GM12878 (cell line): ENCODE measurements at regions not wholly inside any gene's neighbourhood (a gene's known extent, or its start where the extent isn't known, plus 50 kb on each side); places are given as distances from the start of the nearest gene placed in this dataset.

Experiments used
- CEBPZ ChIP-seq: fragments of 150-350 bp; IDR thresholded peaks from 2 replicates; pipeline ENCODE4 v1.6.1; 2016; ENCODE audit warnings: low read depth, low read length
- CTCF ChIP-seq, 3 experiments: IDR thresholded peaks in 2 of 3; conservative IDR thresholded peaks in 1 of 3; 2 replicates each; pipeline ENCODE4 v1.5.1; 2011; ENCODE audit warnings: low read depth in 3 of 3, low read length in 3 of 3, mild to moderate bottlenecking in 3 of 3, control low read depth in 2 of 3, moderate library complexity in 2 of 3, inconsistent platforms in 1 of 3, mixed read lengths in 1 of 3; ENCODE audit not compliant: control insufficient read depth in 2 of 3, insufficient read depth in 1 of 3; ENCODE audit errors: extremely low read depth in 1 of 3
- ESRRA ChIP-seq: IDR thresholded peaks from 2 replicates; pipeline ENCODE4 v1.6.1; 2012; ENCODE audit warnings: mild to moderate bottlenecking, low read length, improper control_type of control experiment
- GATAD2B ChIP-seq: fragments of 450-650 bp; conservative IDR thresholded peaks from 2 replicates; pipeline ENCODE4 v1.6.1; 2017; ENCODE audit warnings: low read depth, mild to moderate bottlenecking, moderate library complexity
- HCFC1 ChIP-seq: fragments of 150-350 bp; IDR thresholded peaks from 2 replicates; pipeline ENCODE4 v1.6.1; 2014; ENCODE audit warnings: low read length
- MAX ChIP-seq: IDR thresholded peaks from 2 replicates; pipeline ENCODE4 v1.6.1; 2012; ENCODE audit warnings: low read depth, low read length, improper control_type of control experiment
- POLR2A ChIP-seq: IDR thresholded peaks from 2 replicates; pipeline ENCODE4 v1.6.1; 2011; ENCODE audit warnings: low read depth, mild to moderate bottlenecking, low read length
- RAD21 ChIP-seq: IDR thresholded peaks from 2 replicates; pipeline ENCODE4 v1.6.1; 2011; ENCODE audit warnings: mild to moderate bottlenecking, low read depth, low read length, moderate library complexity; ENCODE audit not compliant: insufficient read depth
- REST ChIP-seq: IDR thresholded peaks from 2 replicates; pipeline ENCODE4 v1.6.1; 2012; ENCODE audit warnings: mild to moderate bottlenecking, low read depth, low read length
- SMC3 ChIP-seq: IDR thresholded peaks from 2 replicates; pipeline ENCODE4 v1.6.1; 2011; ENCODE audit warnings: low read length, improper control_type of control experiment, borderline replicate concordance
- SP1 ChIP-seq: IDR thresholded peaks from one replicate; pipeline ENCODE4 v1.6.1; 2011; ENCODE audit warnings: low read depth, low read length
- SPI1 ChIP-seq: IDR thresholded peaks from 2 replicates; pipeline ENCODE4 v1.6.1; 2011; ENCODE audit warnings: low read depth, mild to moderate bottlenecking, low read length, moderate library complexity, borderline replicate concordance; ENCODE audit not compliant: insufficient read depth
- TCF12 ChIP-seq: IDR thresholded peaks from 2 replicates; pipeline ENCODE4 v1.6.1; 2011; ENCODE audit warnings: low read depth, mild to moderate bottlenecking, low read length
- ZBTB11 ChIP-seq: fragments of 450-650 bp; formaldehyde crosslinking; IDR thresholded peaks from 2 replicates; pipeline ENCODE4 v1.5.0; 2022; ENCODE audit warnings: mild to moderate bottlenecking, missing genetic modification characterization

GRCh38 chr1:17944646-17945045 is 163.0 kb upstream of the IGSF21 start:
- TF ChIP-seq POLR2A (no peak), SMC3 (no peak), CTCF (IDR thresholded peaks at IDR 0.05 in 2 of 3, conservative IDR thresholded peaks at IDR 0.05 in 1 of 3; ENCODE audit: control insufficient read depth in 2 of 3, extremely low read depth in 1 of 3, insufficient read depth in 1 of 3, low read depth in 3 of 3, low read length in 3 of 3) (no peak), ZBTB11 (CRISPR knock-in tag) (no peak), TCF12 (no peak), SPI1 (no peak), ESRRA (no peak), SP1 (no peak), CEBPZ (no peak), GATAD2B (no peak), HCFC1 (no peak), MAX (no peak), RAD21 (no peak), REST (no peak)
